ENCODE measurements at regions not wholly inside any gene's neighbourhood (a gene's known extent, or its start where the extent isn't known, plus 50 kb on each side); places are given as distances from the start of the nearest gene placed in this dataset.

DNA sequence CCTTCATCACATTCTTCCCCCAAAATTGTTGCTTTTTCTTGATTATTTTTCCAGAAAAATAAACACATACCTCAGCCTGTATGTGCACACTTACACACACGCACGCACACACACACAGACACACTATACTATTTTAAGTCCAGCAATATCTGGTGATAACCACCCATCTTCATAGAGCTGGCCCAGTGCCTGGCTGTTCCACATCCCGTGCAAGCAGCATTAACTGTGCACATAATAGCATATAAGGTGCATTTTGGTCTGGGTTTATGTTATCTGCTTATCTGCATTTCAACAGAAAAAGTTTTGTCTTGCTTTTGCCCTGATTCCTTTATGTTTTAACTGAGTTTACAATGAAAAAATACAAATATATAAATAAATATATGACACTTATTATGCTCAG lies 143.1 kb upstream of the KLF6 start:
- no peak for TF ChIP-seq POLR2A (IDR thresholded peaks at IDR 0.05; ENCODE audit: extremely low read depth, insufficient read length)
- TF ChIP-seq, protein P1, sequence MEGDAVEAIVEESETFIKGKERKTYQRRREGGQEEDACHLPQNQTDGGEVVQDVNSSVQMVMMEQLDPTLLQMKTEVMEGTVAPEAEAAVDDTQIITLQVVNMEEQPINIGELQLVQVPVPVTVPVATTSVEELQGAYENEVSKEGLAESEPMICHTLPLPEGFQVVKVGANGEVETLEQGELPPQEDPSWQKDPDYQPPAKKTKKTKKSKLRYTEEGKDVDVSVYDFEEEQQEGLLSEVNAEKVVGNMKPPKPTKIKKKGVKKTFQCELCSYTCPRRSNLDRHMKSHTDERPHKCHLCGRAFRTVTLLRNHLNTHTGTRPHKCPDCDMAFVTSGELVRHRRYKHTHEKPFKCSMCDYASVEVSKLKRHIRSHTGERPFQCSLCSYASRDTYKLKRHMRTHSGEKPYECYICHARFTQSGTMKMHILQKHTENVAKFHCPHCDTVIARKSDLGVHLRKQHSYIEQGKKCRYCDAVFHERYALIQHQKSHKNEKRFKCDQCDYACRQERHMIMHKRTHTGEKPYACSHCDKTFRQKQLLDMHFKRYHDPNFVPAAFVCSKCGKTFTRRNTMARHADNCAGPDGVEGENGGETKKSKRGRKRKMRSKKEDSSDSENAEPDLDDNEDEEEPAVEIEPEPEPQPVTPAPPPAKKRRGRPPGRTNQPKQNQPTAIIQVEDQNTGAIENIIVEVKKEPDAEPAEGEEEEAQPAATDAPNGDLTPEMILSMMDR (IDR thresholded peaks at IDR 0.05; ENCODE audit: low read depth, low read length): no peak

Measured in NB4 (cell line).